ENCODE measurements at regions not wholly inside any gene's neighbourhood (a gene's known extent, or its start where the extent isn't known, plus 50 kb on each side); places are given as distances from the start of the nearest gene placed in this dataset.
"Not testable (repeated sequence)": the region's sequence is repeated elsewhere in the genome, so short reads cannot be mapped to it uniquely, and the experiment has no call there.

DNA sequence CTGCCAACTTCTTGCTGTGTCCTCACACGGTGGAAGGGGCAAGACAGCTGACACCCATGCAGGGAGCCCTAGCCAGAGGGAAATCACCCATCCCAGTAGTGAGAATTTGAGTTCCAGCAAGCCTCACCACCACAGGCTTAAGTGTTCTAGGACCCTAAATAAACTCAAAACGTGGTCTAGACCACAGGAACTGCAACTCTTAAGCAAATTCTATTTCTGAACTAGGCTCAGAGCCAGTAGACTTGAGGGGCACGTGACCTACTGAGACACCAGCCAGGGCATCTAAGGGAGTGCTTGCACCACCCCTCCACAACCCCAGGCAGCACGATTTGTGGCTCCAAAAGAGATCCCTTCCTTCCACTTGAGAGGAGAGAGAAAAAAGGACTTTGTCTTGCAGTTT is 96.0 kb upstream of the PHF24 start:
- Histone ChIP-seq H3K4me3 (ENCODE audit: insufficient read depth, low read length, poor library complexity, severe bottlenecking) (no peak overlapping the region), H3K4me2 (ENCODE audit: low read depth, low read length, poor library complexity, severe bottlenecking) (no peak overlapping the region), H3F3A (ENCODE audit: insufficient read depth) (no peaks in the 10 kb centered on the region), H3K27me3 (ENCODE audit: low read length) (no peaks in the 10 kb centered on the region), H3K9me3 (ENCODE audit: insufficient read depth, low read length) (no peaks in the 10 kb centered on the region), H3K9ac (ENCODE audit: low read length) (no peak overlapping the region), H2AFZ (ENCODE audit: low read depth, low read length, severe bottlenecking) (no peak overlapping the region), H3K79me2 (ENCODE audit: insufficient read depth, low read length) (no peaks in the 10 kb centered on the region), H4K20me1 (ENCODE audit: low read depth, low read length) (no peaks in the 10 kb centered on the region), H3K27ac (ENCODE audit: low read depth, low read length) (no peak overlapping the region), H3K9me2 (replicated peaks; ENCODE audit: insufficient read depth, low read length) (no peaks in the 10 kb centered on the region), H3K36me3 (ENCODE audit: low read length) (no peaks in the 10 kb centered on the region)
- no peak for TF ChIP-seq EZH2phosphoT487 (conservative IDR thresholded peaks at IDR 0.05; ENCODE audit: low read length)
- TF ChIP-seq, protein P1, sequence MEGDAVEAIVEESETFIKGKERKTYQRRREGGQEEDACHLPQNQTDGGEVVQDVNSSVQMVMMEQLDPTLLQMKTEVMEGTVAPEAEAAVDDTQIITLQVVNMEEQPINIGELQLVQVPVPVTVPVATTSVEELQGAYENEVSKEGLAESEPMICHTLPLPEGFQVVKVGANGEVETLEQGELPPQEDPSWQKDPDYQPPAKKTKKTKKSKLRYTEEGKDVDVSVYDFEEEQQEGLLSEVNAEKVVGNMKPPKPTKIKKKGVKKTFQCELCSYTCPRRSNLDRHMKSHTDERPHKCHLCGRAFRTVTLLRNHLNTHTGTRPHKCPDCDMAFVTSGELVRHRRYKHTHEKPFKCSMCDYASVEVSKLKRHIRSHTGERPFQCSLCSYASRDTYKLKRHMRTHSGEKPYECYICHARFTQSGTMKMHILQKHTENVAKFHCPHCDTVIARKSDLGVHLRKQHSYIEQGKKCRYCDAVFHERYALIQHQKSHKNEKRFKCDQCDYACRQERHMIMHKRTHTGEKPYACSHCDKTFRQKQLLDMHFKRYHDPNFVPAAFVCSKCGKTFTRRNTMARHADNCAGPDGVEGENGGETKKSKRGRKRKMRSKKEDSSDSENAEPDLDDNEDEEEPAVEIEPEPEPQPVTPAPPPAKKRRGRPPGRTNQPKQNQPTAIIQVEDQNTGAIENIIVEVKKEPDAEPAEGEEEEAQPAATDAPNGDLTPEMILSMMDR (IDR thresholded peaks at IDR 0.05; ENCODE audit: insufficient read depth, low read length, poor library complexity, severe bottlenecking), result no peak

DNA sequence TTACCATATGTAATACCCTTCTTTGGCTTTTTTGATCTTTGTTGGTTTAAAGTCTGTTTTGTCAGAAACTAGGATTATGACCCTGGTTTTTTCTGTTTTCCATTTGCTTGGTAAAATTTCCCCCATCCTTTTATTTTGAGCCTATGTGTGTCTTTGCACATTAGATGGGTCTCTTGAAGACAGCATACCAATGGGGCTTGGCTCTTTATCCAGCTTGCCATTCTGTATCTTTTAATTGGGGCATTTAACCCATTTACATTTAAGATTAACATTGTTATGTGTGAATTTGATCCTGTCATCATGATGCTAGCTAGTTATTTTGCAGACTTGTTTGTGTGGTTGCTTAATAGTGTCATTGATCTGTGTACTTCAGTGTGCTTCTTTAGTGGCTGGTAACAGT is 103.1 kb upstream of the PHF24 start:
- H3F3A ChIP-seq (ENCODE audit: insufficient read depth); H3K36me3 ChIP-seq (ENCODE audit: low read length); H3K27ac ChIP-seq (ENCODE audit: low read depth, low read length); H3K9me3 ChIP-seq (ENCODE audit: insufficient read depth, low read length); H2AFZ ChIP-seq (ENCODE audit: low read depth, low read length, severe bottlenecking); H3K4me3 ChIP-seq (ENCODE audit: insufficient read depth, low read length, poor library complexity, severe bottlenecking); H3K27me3 ChIP-seq (ENCODE audit: low read length); H3K9me2 ChIP-seq (replicated peaks; ENCODE audit: insufficient read depth, low read length); H3K4me2 ChIP-seq (ENCODE audit: low read depth, low read length, poor library complexity, severe bottlenecking); H3K79me2 ChIP-seq (ENCODE audit: insufficient read depth, low read length); H4K20me1 ChIP-seq (ENCODE audit: low read depth, low read length); H3K9ac ChIP-seq (ENCODE audit: low read length): not testable (repeated sequence)

DNA sequence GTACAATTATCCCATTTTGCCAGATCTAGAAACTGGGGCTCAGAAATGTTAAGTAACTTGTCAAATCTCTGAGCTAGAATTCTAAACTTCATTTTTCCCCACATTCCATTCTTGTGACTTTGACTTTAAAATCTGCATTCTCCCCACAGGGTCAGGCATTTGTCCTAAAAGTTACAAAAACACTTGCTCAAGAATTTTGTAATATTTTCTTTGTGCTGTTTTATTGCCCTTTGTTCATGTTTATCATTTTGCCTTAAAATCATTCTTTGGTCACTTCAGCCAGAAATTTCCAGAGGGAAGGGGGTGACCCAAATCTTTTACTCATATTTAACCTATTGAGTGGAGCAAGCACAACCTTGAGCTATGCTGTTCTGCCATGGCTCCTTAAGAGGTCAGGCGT is 120.1 kb upstream of the CCL21 start:
- no peak overlapping the region for H3K27ac ChIP-seq (ENCODE audit: low read depth, low read length)
- no peaks in the 10 kb centered on the region for H3K79me2 ChIP-seq (ENCODE audit: insufficient read depth, low read length)
- H3K9me2 ChIP-seq (replicated peaks; ENCODE audit: insufficient read depth, low read length), result no peaks in the 10 kb centered on the region
- no peak overlapping the region for H3K9ac ChIP-seq (ENCODE audit: low read length)
- no peaks in the 10 kb centered on the region for H3K9me3 ChIP-seq (ENCODE audit: insufficient read depth, low read length)
- TF ChIP-seq, protein P1 (IDR thresholded peaks at IDR 0.05; ENCODE audit: insufficient read depth, low read length, poor library complexity, severe bottlenecking), result no peak
- no peak for TF ChIP-seq EZH2phosphoT487 (conservative IDR thresholded peaks at IDR 0.05; ENCODE audit: low read length)
- no peak overlapping the region for H2AFZ ChIP-seq (ENCODE audit: low read depth, low read length, severe bottlenecking)
- H3K4me2 ChIP-seq (ENCODE audit: low read depth, low read length, poor library complexity, severe bottlenecking), result no peak overlapping the region
- no peak overlapping the region for H3K4me3 ChIP-seq (ENCODE audit: insufficient read depth, low read length, poor library complexity, severe bottlenecking)
- no peaks in the 10 kb centered on the region for H3F3A ChIP-seq (ENCODE audit: insufficient read depth)
- no peaks in the 10 kb centered on the region for H3K27me3 ChIP-seq (ENCODE audit: low read length)
- H3K36me3 ChIP-seq (ENCODE audit: low read length), result no peaks in the 10 kb centered on the region
- no peaks in the 10 kb centered on the region for H4K20me1 ChIP-seq (ENCODE audit: low read depth, low read length)

DNA sequence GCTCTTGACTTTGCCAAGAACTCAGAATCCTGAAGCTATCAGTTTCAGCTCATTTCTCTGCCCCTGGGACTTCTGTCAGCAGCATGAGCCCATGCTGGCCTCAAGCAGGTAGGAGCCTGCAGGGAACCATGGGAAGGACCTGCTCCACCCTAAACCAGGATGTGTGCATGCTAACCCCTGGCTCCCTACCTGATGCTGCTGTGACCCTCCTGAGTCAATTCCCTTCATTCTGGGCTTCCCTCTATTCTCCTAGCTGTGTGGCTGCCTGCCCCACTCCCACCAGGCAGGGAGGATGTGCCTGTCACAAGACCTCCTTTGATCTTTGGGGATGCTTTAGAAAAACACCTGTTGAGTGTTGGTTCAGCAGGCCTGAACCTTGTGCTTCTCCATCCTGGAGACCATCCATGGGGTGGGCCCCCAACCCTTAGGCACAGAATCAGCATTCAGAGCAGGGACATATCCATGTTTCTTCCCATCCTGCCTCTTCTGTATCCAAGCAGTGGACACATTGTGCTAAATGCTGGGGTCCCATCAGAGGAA is 117.1 kb upstream of the CCL21 start:
- Histone ChIP-seq H3K27ac (ENCODE audit: low read depth, low read length) (no peak overlapping the region), H3K36me3 (ENCODE audit: low read length) (no peaks in the 10 kb centered on the region; the same call in 1 of the 2 replicates), H3K9ac (ENCODE audit: low read length) (no peak overlapping the region), H3K27me3 (ENCODE audit: low read length) (0 out of 2 replicates have a peak, but pooled peaks cover 4% of the 10 kb centered on the region), H3F3A (ENCODE audit: insufficient read depth) (no peaks in the 10 kb centered on the region), H3K4me3 (ENCODE audit: insufficient read depth, low read length, poor library complexity, severe bottlenecking) (no peak overlapping the region), H3K9me2 (replicated peaks; ENCODE audit: insufficient read depth, low read length) (no peaks in the 10 kb centered on the region), H3K4me2 (ENCODE audit: low read depth, low read length, poor library complexity, severe bottlenecking) (no peak overlapping the region), H3K79me2 (ENCODE audit: insufficient read depth, low read length) (no peaks in the 10 kb centered on the region), H4K20me1 (ENCODE audit: low read depth, low read length) (no peaks in the 10 kb centered on the region), H3K9me3 (ENCODE audit: insufficient read depth, low read length) (no peaks in the 10 kb centered on the region), H2AFZ (ENCODE audit: low read depth, low read length, severe bottlenecking) (no peak overlapping the region)
- TF ChIP-seq EZH2phosphoT487 (conservative IDR thresholded peaks at IDR 0.05; ENCODE audit: low read length), result no peak
- TF ChIP-seq, protein P1 (IDR thresholded peaks at IDR 0.05; ENCODE audit: insufficient read depth, low read length, poor library complexity, severe bottlenecking), result no peak

Measured in SU-DHL-6 (cell line).